GM19452 (cell line): ENCODE measurements at regions not wholly inside any gene's neighbourhood (a gene's known extent, or its start where the extent isn't known, plus 50 kb on each side); places are given as distances from the start of the nearest gene placed in this dataset.
A peak's percentile ranks its signal among the peaks of the same experiment; 100 is the strongest.
"Not testable (repeated sequence)": the region's sequence is repeated elsewhere in the genome, so short reads cannot be mapped to it uniquely, and the experiment has no call there.

Experiments used
- ATAC-seq: cut with Tn5 transposase; IDR thresholded peaks from one replicate; pipeline ENCODE4 v1.9.1; 2021; ENCODE audit not compliant: unreplicated experiment

GRCh38 chr1:199489594-199489993 lies 537.9 kb upstream of the NR5A2 start:
- ATAC-seq = no peak

GRCh38 chr1:199490769-199491527 lies 536.6 kb upstream of the NR5A2 start:
- no peak for ATAC-seq

- ATAC-seq = no peak
Observed at GRCh38 chr1:199495432-199495831, 532.1 kb upstream of the NR5A2 start.

- ATAC-seq = not testable (repeated sequence)
Observed at GRCh38 chr1:199498802-199499201, 528.7 kb upstream of the NR5A2 start.

GRCh38 chr1:199508072-199508471 lies 519.4 kb upstream of the NR5A2 start:
- no peak for ATAC-seq

- ATAC-seq = no peak
Observed at GRCh38 chr1:199508653-199509052, 518.9 kb upstream of the NR5A2 start.

- no peak for ATAC-seq
Observed at GRCh38 chr1:199509456-199509855, 518.1 kb upstream of the NR5A2 start.

- ATAC-seq = peak; percentile 90
Observed at GRCh38 chr1:199510314-199510713, 517.2 kb upstream of the NR5A2 start.

- ATAC-seq = no peak
Observed at GRCh38 chr1:199512037-199512710, 515.3 kb upstream of the NR5A2 start.

GRCh38 chr1:199515261-199515660 lies 512.2 kb upstream of the NR5A2 start:
- no peak for ATAC-seq

- ATAC-seq = no peak
Observed at GRCh38 chr1:199522338-199522737, 505.2 kb upstream of the NR5A2 start.

- ATAC-seq = no peak
Observed at GRCh38 chr1:199522936-199523335, 504.6 kb upstream of the NR5A2 start.

GRCh38 chr1:199529324-199529723 lies 498.2 kb upstream of the NR5A2 start:
- ATAC-seq = no peak

- not testable (repeated sequence) for ATAC-seq
Observed at GRCh38 chr1:199533361-199533760, 494.1 kb upstream of the NR5A2 start.

GRCh38 chr1:199545780-199546179 lies 481.7 kb upstream of the NR5A2 start:
- peak; percentile 41 for ATAC-seq

- peak; percentile 87 for ATAC-seq
Observed at GRCh38 chr1:199546323-199546722, 481.2 kb upstream of the NR5A2 start.

GRCh38 chr1:199549421-199549820 lies 478.1 kb upstream of the NR5A2 start:
- ATAC-seq = no peak

GRCh38 chr1:199550199-199551065 lies 477.1 kb upstream of the NR5A2 start:
- no peak for ATAC-seq

GRCh38 chr1:199551967-199552565 lies 475.4 kb upstream of the NR5A2 start:
- ATAC-seq = no peak

GRCh38 chr1:199553104-199553503 lies 474.4 kb upstream of the NR5A2 start:
- ATAC-seq = no peak

GRCh38 chr1:199561334-199561733 lies 466.2 kb upstream of the NR5A2 start:
- ATAC-seq = no peak
